Fibroblast of lung (primary cell): ENCODE measurements at regions not wholly inside any gene's neighbourhood (a gene's known extent, or its start where the extent isn't known, plus 50 kb on each side); places are given as distances from the start of the nearest gene placed in this dataset.

Experiments used
- EZH2 ChIP-seq: IDR thresholded peaks from 2 replicates; pipeline ENCODE4 v1.5.1; 2012; ENCODE audit warnings: low read length, control low read depth, mild to moderate bottlenecking; ENCODE audit errors: missing control alignments
- TF ChIP-seq, protein P1 (sequence below), 2 donors: IDR thresholded peaks in 1 of 2; conservative IDR thresholded peaks in 1 of 2; 1 replicate in 1 of 2; 2 replicates in 1 of 2; pipeline ENCODE4 v1.5.1; 2011 to 2012; ENCODE audit warnings: low read length in 2 of 2, control low read depth in 1 of 2, inconsistent platforms in 1 of 2, low read depth in 1 of 2, mild to moderate bottlenecking in 1 of 2

DNA sequence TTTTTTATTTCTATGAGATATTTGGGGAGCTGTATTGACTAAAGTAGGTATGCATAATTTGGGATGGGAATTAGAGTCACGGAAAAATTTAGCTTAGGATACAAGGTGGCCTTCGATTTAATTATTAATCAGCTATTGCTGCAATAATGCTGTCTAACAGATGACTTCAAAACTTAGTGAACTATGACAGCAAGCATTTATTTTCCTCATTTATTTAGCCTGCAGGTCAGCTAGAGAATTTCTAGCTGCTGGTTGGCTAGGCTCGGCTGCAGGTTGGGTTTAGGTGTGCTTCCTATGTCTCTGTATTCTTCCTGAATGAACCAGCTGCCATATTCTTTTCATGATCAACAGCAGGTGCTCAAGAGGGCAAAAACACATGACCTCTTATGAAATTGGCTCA is 181.8 kb upstream of the RAG2 start:
- TF ChIP-seq, protein P1, sequence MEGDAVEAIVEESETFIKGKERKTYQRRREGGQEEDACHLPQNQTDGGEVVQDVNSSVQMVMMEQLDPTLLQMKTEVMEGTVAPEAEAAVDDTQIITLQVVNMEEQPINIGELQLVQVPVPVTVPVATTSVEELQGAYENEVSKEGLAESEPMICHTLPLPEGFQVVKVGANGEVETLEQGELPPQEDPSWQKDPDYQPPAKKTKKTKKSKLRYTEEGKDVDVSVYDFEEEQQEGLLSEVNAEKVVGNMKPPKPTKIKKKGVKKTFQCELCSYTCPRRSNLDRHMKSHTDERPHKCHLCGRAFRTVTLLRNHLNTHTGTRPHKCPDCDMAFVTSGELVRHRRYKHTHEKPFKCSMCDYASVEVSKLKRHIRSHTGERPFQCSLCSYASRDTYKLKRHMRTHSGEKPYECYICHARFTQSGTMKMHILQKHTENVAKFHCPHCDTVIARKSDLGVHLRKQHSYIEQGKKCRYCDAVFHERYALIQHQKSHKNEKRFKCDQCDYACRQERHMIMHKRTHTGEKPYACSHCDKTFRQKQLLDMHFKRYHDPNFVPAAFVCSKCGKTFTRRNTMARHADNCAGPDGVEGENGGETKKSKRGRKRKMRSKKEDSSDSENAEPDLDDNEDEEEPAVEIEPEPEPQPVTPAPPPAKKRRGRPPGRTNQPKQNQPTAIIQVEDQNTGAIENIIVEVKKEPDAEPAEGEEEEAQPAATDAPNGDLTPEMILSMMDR (conservative IDR thresholded peaks at IDR 0.05 in 1 of 2, IDR thresholded peaks at IDR 0.05 in 1 of 2; ENCODE audit: low read depth in 1 of 2, low read length in 2 of 2) = no peak
- TF ChIP-seq EZH2 = no peak
